Endometrium (tissue), 2 donors: ENCODE measurements at regions not wholly inside any gene's neighbourhood (a gene's known extent, or its start where the extent isn't known, plus 50 kb on each side); places are given as distances from the start of the nearest gene placed in this dataset.

ENCODE experiments used
- FAIRE-seq: peaks from 2 replicates; lab custom pipeline; 2012; peaks lifted over from hg19 to GRCh38; lab: Jason Lieb, UNC
- donor health status: control.
- donor health status: control.

DNA sequence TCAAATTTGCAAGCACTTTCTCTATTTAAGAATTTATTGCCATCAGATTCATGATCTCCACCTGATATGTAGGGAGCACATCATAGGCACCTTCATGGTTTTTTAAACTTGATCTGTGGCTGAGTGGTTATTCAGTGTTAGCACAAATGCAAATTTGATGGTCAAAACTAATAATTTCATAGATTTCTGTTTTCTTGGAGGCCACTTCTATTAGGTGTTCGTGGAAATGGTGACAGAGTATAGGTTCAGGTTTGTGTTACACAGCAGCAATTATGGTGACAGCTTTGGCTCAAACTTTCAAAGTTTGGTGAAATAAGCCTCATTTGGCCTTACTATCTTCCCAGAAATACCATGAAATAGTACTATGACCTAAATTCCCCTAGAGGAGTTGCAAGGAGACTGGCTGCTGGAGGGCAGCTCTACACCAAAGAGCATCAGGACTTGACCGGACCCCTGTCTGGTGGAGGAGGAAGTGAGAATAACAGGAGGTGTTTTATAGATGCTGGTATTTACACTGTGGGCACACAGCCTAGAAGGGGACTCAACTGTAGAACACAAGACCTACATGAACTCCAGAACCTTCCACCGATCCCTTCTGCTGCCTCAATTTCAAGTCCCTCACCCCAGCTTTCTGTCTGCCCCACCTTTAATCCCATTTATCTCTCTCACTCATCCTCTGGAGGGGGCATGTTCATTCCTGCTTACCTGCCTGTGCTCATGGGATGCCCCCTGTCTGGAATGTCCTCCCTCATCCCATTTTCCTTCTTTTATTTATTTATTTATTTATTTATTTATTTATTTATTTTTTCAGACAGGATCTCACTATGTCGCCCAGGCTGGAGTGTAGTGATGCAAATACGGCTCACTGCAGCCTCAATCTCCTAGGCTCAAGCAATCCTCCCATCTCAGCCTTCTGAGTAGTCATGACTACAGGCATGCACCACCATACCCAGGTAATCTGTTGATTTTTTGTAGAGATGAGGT lies 132.9 kb upstream of the SIX2 start:
- FAIRE-seq, result no peak

GRCh38 chr2:45140675-45141074 lies 131.4 kb upstream of the SIX2 start:
- FAIRE-seq, result no peak

DNA sequence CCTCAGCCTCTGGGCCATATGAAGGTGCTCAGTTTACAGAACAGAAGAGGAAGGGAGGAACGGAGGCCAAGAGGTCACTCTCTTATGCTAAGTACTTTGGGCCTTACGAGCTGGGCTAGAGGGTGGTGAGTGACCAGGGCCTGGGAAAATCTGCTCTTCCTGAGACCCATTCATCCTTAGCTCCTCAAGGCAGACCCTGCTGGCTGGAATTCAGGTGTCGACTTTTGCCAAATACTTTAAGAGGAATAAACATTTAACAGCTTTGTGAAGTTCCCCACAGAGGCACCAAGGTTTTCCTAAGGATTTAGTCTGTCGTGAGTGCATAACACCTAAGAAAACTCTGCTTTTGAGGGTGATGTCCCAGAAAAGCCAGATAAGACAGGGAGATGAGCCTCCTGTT lies 129.7 kb upstream of the SIX2 start:
- FAIRE-seq, result no peak

DNA sequence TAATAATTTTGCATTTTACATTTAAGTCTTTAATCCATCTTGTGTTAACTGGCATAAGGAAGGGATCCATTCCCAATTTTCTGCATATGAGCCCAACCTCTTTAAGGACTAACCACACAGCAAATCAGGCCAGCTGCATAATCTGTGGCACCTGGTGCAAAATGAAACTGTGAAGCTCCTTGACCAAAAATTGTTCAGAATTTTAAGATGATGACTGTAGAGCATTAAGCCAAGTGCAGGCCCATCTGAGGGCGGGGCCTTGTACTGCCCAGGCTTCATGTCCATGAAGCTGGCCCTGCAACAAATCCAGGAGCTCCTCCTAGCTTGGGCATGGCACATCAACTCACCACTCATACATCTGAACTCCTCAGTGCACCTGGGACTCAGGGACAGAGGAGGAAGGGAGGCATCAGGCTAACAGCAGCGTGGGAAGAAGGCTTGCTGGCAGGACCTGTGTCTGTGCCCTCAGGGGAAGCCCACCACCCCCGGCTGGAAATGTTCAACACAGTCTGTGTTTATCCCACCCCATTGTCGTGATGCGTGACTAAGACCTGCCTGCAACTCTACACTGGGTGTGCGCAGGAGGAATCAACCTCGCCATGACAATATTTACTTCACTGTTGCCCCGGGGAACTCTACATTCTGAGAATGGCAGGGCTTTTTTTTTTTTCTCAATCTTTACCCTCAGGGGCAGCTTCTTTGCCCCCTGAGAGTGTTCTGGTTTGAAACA lies 128.9 kb upstream of the SIX2 start:
- no peak for FAIRE-seq

GRCh38 chr2:45134726-45135125 lies 125.5 kb upstream of the SIX2 start:
- FAIRE-seq, result no peak

DNA sequence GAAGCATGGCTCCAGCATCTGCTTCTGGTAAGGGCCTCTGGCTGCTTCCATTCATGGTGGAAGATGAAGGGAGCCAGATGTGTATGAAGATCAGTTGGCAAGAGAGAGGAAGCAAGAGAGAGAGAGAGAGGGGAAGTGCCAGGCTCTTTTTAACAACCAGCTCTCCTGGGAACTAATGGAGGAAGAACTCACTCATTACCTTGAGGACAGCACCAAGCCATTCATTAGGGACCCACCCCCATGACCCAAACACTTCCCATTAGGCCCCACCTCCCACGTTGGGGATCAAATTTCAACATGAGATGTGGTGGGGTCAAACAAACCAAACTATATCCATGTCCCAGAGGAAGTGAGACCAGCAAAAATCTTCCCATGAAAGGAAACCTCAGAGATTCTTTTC lies 124.8 kb upstream of the SIX2 start:
- no peak for FAIRE-seq

DNA sequence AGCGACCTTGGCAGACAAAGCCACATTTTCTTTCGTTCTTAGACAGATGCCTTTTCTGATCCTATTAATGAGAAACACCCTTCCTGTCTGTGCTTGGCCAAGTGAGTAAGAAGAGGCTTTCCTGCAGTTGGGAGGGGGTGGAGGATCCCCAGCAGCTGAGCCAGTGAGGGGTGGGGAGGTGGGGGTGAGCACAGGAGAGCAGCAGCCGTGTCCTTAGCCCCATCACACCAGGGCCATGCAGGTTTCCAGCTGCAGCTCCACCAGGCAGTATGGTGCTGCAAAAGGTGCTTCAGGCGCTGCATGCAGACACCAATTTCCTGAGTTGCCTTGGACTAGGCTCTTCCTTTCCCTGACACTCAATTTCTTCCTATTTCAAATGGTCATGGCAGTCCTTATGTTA lies 123.3 kb upstream of the SIX2 start:
- no peak for FAIRE-seq

- FAIRE-seq, result no peak
These were observed 122.3 kb upstream of the SIX2 start for GRCh38 chr2:45131587-45131986.

- no peak for FAIRE-seq
These were observed 121.5 kb upstream of the SIX2 start for GRCh38 chr2:45130736-45131135.

GRCh38 chr2:45128580-45128997 lies 119.3 kb upstream of the SIX2 start:
- FAIRE-seq, result no peak

GRCh38 chr2:45127891-45128290 lies 118.6 kb upstream of the SIX2 start:
- FAIRE-seq, result no peak

GRCh38 chr2:45127321-45127720 lies 118.1 kb upstream of the SIX2 start:
- no peak for FAIRE-seq

- FAIRE-seq, result no peak
These were observed 116.0 kb upstream of the SIX2 start for GRCh38 chr2:45125232-45125631.

- no peak for FAIRE-seq
These were observed 115.2 kb upstream of the SIX2 start for GRCh38 chr2:45124456-45124855.

DNA sequence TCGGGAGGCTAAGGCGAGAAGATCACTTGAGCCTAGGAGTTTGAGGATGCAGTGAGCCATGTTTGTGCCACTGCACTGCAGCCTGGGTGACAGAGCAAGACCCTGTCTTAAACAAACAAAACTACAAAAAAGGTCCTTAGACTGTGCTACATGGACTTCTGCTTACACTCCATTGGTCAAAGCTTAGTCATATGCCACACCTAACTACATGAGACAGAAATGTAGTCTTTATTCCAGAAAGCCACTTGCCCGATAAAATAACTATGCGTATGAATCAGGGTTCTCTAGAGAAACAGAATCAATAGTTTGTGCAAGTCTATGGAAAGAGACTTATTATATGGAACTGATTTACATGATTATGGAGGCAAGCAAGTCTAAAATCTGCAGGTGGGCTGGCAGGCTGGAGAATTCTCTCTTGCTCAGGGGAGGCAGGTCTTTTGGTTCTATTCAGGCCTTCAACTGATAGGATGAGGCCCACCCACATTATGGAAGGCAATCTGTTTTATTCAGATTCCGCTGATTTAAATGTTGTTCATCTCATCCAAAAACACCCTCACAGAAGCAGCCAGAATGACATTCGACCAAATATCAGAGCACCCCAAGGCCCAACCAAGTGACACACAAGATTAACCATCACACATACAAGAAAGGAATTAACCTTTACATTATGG lies 114.4 kb upstream of the SIX2 start:
- no peak for FAIRE-seq

DNA sequence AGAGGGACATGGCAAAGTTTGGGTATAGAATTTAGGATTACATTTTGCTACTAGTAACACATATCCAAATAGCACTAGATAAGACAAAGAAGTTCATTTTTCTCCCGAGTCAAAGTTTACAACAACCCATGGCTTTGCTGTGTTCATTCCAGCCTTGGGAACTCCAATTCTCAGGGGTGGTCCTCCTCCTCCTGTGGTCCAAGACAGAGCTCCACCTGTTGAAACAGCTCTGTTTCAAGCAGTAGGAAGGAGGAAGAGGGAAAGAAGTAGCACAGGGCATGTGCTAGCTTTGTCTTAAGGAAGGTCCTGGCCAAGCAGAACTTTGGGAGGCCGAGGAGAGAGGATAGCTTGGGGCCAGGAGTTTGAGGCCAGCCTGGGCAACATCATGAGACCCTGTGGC lies 113.8 kb upstream of the SIX2 start:
- FAIRE-seq, result no peak

- no peak for FAIRE-seq
These were observed 112.1 kb upstream of the SIX2 start for GRCh38 chr2:45121236-45121927.

GRCh38 chr2:45120546-45120945 lies 111.3 kb upstream of the SIX2 start:
- FAIRE-seq, result no peak

DNA sequence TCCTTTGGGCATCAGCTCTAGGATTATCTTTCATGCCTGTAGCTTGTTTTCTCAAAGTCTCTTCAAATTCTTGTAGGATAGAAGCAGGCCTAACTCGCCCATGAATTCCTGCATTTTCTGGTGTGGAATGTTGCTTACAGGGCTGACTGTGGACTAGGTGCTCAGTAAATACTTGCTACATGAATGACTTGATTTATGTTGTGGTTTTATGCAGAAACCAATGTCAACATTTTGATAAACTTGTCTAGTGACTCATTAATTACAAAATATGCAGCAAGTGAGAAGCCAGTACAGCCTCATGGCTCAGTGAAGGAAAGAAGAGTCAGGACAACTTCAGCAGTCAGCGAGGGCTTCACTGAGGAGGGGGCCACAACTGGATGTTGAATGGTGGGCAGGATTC lies 110.6 kb upstream of the SIX2 start:
- FAIRE-seq, result no peak

- FAIRE-seq, result no peak
These were observed 109.8 kb upstream of the SIX2 start for GRCh38 chr2:45119038-45119437.

DNA sequence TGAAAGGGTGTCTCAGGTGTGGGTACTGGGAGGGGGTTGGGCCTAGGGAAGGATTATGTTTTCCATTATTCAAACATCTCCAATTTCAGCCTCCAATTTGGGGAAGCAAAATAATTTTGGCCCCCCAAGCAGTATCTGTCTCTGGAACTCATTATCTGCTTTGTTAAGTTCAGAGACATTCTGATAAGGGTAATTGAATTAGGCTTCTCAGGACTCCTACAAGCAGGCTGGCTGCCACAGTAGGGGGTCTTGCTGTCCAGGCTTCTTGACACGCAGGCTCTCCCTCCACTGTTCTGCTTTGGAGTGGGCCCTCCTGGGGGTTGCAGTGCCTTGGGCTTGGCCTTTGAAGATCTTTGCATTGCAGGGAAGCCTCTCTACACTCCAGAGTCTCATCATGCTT lies 108.1 kb upstream of the SIX2 start:
- no peak for FAIRE-seq

- no peak for FAIRE-seq
These were observed 105.9 kb upstream of the SIX2 start for GRCh38 chr2:45115181-45115580.
